ENCODE measurements at regions not wholly inside any gene's neighbourhood (a gene's known extent, or its start where the extent isn't known, plus 50 kb on each side); places are given as distances from the start of the nearest gene placed in this dataset.

DNA sequence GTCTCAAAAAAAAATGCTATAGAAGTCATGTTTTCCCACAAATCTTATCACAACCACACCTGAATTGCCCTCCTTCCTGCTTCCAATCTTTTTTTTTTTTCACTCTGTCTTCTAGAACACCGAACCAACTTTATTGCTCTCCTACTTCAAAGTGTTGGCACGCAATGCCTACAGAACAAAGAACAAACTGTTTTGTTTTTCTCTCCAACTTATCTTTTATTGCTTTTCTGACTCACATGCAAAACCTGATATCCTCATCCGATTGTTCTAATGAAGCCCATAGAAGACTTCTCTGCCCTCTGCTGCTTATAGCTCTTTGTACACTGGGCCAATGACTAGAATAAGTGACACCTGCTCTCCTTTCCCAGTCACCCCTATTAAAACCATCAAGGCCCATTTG lies 602.8 kb downstream of the EPHA4 start:
- no peak for DNase-seq (ENCODE audit: extremely low read depth in 1 of 2, low read depth in 1 of 2)

DNA sequence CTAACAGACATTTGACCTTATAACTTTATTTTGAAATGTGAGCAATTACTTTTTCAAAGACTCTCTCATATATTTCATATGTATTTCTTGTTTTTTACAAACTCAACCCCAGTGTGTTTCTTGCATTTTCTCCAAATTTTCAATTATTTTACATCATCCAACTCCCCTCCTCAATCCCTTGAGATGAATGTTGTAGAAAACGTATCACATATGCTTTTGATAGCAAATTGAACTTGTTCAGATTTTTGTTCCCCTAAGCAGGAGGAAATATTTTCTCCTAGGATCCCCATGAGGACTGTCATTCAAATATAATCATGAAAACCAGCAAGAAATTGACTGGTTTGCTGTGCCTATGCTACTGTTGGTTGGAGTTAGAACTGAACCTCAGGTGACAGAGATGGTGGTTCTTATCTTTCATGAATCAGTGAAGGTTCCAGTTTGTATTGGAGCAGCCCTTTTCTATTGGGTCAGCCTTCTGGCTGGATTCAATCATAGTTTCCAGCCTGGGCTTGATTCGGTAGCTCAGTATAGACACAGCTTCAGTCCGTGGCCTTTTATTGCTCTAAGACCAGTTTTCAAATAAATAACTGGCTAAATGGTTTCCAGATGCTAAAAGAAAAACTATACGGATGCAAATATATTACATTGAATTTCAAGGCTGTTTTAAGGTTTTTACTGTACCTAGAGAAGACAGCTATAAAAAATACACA lies 591.0 kb downstream of the EPHA4 start:
- no peak for DNase-seq (ENCODE audit: extremely low read depth in 1 of 2, low read depth in 1 of 2)

DNA sequence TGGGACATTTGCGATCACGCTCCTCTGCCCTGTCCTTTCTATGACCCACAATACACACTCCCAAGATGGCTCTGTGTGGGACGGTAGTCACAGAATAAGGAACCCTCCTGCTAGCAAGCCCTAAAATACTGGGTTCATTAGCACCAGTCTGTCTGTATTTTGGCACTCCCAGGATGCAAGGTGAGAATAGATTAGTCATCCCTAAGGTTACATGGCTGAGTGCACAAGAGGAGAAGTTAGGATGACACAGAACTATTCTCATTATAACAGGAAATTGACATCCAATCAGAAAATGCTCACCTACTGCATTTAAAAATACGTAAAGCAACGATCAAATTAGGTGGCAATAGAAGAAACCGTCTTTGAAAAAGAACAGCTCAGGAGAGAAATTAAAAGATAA lies 590.2 kb downstream of the EPHA4 start:
- DNase-seq (ENCODE audit: extremely low read depth in 1 of 2, low read depth in 1 of 2): no peak

DNA sequence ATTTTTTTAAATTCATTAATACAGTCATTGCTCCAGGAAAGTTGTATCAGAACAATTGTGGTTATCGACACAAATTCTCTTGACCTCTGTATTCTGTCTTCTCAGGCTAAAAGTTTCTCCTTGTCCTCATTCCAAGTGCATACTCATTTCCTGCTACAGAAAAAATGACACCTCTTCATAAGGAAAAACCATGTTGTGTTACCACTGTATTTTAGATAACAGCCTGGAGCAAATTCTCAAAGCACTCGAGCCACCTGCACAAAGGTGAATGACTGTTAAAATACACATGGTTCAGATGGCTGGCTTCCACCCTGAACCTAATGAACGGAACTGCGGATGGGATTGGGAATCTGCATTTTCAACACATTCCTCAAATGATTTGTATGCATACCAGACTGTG lies 586.5 kb downstream of the EPHA4 start:
- DNase-seq (ENCODE audit: extremely low read depth in 1 of 2, low read depth in 1 of 2): no peak

DNA sequence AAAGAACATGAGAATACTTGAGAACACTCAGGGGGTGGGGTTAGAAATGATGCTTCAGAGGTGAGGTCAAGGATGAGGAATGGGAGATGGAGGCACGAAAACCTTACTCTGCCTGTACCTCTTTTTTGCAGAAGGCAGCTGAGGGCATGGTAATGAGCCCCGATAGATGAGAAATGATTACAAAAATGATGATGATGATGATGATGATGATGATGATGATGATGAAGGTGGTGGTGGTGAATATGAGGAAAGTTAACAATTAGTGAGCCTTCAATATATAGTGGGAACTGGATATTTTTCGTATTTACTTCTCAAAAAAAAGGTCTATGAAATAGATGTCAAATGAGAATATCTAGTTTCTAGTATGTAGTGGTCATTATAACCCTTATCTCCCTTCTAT lies 584.3 kb downstream of the EPHA4 start:
- no peak for DNase-seq (ENCODE audit: extremely low read depth in 1 of 2, low read depth in 1 of 2)

DNA sequence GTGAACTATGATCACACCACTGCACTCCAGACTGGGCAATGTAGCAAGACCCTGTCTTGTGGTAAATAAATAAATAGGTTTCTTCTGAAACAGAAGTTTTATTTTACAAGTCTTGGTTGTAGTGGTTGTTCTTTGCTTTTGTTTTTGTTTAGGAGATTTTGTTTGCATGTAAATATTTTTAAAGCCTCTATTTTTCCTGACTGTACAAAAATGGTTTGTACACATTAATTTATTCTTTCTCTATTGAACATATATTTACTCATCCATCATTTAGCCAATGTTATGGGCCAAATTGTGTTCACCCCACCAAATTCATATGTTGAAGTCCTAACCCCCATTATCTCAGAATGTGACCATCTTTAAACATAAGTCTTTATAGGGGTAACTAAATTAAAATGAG lies 580.1 kb downstream of the EPHA4 start:
- DNase-seq (ENCODE audit: extremely low read depth in 1 of 2, low read depth in 1 of 2): no peak

DNA sequence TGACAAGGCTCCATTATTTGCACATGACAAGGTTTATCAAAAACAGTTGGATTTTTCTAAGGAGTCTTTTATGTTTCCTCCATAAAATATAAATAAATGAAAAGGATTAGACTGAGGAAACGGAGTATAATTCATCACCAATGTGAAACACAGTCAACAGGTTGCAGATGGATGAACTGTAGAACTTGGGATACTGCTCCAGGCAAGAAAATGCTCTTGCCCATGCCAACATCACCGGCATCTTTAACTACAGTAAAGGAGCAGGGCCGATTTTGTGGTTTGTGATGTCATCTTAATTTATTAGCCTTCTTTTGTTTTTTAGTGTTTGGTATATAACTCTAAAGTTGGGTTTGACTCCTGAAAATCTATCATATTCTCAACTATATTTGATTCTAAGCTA lies 577.3 kb downstream of the EPHA4 start:
- no peak for DNase-seq (ENCODE audit: extremely low read depth in 1 of 2, low read depth in 1 of 2)

DNA sequence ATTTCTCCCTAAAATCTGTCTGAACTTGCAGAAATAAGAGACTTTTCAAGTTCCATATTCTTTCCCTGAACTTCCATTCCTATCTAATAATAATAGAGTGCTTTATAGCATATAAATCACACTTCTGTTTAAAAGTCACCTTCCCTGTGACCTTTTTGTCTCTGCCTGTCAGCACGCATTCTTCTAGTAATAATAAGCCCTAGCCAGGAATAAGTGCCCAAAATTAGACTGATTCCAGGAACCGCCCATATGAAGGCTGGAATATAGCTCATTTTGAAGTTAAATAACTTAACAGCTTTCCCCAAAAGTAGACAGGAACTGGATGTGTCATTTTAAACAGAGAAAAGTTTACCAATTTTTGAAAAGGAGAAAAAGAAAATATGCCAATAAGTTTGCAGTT lies 576.5 kb downstream of the EPHA4 start:
- no peak for DNase-seq (ENCODE audit: extremely low read depth in 1 of 2, low read depth in 1 of 2)

DNA sequence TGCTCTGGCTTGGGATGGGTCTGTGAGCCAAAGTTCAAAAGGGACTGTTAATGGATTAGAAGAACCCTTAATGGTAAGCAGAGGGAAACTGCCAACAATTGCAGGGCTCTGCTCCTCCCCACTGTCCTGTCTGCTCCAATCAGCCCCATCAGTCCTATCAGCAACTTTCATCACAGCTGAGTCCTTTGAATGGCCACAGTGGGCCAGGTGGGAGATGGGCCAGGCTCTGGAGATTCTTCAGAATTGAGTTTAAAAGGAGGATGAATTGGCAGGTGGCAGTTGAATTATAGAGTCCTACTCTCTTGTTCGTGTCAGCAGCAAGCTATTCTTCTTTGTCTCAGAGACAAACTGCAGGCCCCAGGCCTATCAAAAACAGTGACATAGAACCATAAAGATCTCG lies 573.9 kb downstream of the EPHA4 start:
- no peak for DNase-seq (ENCODE audit: extremely low read depth in 1 of 2, low read depth in 1 of 2)

DNA sequence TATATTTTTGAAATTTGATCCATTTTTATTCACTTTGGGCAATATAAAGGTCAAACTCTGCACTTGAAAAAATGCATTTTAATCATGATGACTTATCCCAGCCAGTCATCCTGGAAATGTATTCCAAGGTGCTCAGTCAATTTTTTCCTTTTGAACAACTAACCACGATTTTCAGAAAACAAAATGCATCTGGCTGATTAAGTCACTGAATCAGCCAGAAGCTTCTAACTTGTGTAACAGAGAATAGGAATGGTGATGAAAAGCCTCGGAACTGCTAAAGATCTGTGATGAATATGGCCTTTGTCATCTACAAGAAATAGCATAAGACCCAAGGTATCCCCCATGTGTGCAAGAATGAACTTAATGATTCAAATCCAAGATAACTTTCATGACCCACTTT lies 572.7 kb downstream of the EPHA4 start:
- no peak for DNase-seq (ENCODE audit: extremely low read depth in 1 of 2, low read depth in 1 of 2)

DNA sequence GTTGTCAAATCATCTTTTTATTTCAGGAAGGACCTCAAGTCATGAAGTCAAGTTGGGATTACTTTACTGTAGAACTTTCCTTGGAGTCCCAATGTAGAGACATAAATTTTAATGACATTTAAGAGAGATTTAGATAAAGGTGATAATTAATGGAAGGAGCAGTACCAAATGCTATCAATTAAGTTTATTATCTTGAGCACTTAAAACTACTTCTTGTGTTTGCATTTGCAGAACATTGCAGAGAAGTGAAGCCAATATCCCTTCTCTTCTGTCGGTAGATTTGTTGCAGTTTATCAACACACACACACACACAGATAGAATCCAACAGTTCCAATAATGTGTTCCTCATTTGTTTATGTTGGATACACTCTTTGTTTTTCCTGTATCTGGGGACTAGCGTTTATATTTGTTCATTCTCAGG lies 570.7 kb downstream of the EPHA4 start:
- no peak for DNase-seq (ENCODE audit: extremely low read depth in 1 of 2, low read depth in 1 of 2)

DNA sequence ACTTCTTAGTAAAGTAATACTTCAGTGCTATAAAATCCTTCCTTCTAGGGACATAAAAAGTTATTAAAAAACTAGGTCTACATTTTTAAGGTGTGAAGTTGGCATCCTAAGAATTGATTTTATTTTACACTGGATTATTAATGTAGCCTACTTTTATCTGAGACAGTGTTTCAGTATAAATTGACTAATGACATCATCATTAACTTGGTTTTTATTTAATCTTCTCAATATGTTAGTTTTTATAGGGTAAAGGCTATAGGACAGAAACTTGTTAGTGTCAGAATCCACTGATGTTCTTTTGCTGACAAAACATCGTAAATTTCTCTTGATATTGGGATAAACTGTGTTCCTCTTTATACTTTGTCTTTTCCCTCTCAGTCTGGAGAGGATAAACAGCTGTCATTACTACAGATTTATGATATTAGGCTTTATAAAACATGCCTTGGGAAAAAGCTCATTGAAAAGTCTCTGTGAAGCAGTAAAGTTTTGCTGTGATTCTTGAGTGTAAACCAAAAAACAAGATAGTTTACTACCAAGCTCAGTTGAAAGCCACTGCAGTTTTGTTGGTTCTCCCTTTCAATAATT lies 569.9 kb downstream of the EPHA4 start:
- DNase-seq (ENCODE audit: extremely low read depth in 1 of 2, low read depth in 1 of 2): no peak

DNA sequence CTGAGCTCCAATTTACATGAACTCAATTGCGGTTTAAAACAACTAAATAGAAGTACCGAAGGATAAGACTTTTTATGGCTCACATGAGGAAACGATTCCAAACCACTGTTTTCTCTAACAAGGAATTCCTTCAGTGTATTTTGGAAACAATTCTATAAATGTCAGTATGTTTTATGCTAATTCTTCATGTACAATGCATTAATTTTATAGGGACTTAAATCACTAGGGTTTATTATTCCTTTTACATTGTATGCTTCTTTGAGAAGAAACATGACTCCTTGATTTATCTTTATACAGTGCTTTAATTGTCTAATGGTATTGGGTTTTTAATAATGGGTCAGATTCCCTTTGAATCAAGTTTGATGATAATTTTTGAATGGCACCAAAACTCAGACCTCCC lies 566.8 kb downstream of the EPHA4 start:
- DNase-seq (ENCODE audit: extremely low read depth in 1 of 2, low read depth in 1 of 2): no peak

DNA sequence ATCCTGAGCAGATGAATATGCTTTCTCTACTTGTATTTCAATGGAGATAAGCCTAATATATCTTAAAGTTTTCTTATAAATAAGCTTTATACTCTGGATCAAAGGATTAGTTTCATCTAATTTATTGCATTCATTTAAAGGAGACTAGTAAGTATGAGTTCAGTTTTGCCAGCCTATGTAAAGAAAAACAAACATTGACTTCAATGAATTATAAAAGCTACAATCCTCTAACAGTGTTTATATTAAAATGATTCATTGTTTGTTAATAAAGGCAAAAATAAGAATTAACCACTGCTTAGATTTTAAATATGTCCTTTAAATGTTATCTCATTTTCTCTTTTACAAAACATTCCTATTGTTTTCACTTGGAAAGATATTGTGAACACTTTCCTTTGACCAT lies 566.0 kb downstream of the EPHA4 start:
- DNase-seq (ENCODE audit: extremely low read depth in 1 of 2, low read depth in 1 of 2): no peak

DNA sequence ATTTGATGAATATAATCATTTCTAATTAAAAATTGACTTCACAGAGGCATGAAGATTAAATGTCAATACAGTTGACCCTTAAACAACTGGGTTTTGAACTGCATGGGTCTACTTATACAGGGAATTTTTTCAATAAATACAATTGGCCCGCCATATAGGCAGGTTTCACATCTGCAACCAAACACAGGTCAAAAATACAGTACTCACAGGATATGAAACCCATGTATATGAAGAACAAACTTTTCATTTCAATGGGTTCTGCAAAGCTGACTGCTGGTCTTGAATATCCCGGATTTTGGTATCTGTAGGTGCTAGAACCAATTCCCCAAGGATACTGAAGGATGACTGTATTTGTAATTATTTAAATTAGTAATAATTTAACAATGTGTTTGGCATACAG lies 555.6 kb downstream of the EPHA4 start:
- no peak for DNase-seq (ENCODE audit: extremely low read depth in 1 of 2, low read depth in 1 of 2)

DNA sequence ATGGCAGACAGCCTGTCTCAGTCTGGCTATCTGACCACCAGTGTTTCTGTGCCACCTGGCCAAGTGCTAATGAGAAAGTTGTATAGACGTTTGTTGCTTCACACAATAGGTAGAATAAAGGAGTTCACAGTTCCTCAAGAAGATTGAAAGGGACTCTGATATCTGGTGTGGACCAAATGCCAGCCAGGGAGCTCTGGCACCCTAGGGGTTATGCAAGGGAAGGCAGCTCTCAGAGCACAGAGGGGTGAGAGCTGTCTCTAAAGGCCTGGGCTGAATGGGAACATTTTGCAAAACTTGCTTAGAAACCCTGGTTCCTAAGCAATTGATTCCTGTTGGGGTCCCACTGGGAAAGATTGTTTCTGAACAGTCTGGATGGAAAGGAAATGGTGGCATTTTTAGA lies 553.8 kb downstream of the EPHA4 start:
- no peak for DNase-seq (ENCODE audit: extremely low read depth in 1 of 2, low read depth in 1 of 2)

DNA sequence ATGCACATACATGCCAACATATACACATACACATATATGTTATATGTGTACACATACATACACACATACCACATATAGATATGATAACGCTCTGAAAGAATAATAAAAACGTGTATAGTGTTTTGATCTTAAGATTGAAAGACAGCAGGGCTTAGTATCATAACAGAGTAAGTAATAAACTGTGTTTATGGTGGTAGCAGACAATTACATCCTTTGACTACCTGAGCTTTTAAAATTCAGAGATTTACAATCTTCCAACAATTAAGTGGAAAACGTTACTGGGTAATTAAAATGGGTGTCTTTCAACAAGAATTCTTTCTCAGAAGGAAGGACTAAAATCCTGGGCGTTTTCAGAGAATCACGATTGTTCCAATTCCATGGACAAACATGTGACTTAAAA lies 552.4 kb downstream of the EPHA4 start:
- DNase-seq (ENCODE audit: extremely low read depth in 1 of 2, low read depth in 1 of 2): no peak

DNA sequence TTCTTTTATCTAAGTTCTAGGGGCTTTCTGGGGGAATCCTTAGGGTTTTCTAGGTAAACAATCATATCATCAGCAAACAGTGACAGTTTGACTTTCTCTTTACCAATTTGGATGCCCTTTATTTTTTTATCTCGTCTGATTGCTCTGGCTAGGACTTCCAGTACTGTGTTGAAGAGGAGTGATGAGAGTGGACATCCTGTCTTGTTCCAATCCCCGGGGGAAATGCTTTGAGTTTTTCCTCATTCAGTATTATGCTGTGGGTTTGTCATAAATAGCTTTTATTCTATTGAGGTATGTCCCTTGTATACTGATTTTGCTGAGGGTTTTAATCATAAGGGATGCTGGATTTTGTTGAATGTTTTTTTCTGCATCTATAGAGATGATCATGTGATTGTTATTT lies 549.5 kb downstream of the EPHA4 start:
- no peak for DNase-seq (ENCODE audit: extremely low read depth in 1 of 2, low read depth in 1 of 2)

DNA sequence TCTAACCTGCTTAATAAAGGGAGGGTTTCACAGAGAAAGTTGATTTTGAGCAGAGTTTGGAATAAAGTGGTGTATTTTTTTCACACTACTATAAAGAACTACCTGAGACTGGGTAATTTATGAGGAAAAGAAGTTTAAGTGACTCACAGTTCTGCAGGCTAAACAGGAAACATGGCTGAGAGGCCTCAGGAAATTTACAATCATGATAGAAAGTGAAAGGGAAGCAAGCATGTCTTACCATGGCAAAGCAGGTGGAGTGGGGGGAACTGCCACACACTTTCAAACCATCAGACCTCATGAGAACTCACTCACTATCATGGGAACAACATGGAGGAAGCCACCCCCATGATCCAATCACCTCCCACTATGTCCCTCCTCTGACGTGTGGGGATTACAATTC lies 546.7 kb downstream of the EPHA4 start:
- no peak for DNase-seq (ENCODE audit: extremely low read depth in 1 of 2, low read depth in 1 of 2)

DNA sequence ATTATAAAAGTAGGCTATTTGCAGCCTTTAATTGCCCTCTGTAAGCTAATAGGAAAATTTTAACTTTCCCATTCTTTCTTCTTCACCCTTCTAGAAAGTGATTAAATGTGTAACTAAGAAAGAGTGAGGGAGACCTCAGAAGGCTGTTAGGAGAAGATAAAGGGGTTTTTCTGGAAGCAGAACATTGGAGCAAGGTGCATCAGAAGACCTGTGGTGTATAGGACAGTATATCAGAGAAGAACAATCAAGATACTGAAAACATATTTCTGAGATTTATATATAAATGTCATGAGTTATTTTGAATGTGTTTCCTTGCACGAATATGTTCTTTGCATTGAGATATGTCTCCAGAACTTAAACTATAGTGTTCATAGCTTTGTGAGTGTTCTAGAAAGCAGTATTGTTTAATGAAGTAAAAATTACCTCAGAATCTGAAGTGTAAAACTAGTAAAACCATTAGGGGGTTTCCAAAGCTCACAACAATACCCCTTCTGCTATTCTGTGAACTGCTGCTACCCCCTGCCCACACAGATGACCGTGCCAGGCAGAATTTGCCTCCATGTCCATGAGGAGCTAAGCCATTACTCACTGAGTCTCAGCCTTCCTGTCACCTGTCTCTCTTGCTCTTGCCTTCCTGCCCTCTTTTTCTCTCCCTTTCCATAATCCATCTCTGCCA lies 537.9 kb downstream of the EPHA4 start:
- DNase-seq (ENCODE audit: extremely low read depth in 1 of 2, low read depth in 1 of 2): no peak

DNA sequence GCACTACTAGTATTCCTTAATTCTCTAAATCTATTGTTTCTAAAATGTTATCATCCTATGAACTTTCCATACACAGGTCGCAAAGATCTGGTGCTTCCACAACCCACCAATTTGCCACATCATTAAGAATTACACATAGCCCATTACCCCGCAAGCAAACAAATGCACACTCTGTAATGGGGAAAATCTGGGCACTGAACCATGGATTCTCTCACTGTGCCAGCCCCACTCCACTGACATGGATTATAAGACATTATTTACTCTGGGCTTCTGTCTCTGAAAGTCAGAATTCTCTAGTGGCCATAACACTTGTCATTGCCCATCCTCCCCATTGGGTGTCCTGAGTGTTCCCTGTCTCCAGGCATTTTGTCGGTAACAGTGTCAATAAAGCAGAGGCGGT lies 537.1 kb downstream of the EPHA4 start:
- DNase-seq (ENCODE audit: extremely low read depth in 1 of 2, low read depth in 1 of 2): no peak

DNA sequence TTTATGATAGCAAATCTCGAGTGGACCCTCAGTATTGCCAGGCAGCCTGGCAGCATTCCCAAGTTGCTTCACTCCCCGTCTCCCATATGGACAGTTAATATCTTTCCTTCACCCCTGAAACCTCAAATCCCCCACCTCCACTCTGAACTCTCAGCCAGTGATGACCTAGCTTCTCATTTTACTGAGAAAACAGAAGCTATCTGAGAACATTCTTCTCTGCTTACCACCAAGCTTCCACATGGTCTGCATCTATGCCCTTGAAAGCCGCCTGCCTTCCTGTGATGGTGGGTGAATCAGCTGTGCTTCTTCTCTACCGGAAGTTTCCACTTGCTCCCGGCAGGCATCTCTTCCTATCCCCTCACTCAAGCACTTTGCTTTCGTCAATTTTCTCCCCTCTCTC lies 529.2 kb downstream of the EPHA4 start:
- no peak for DNase-seq (ENCODE audit: extremely low read depth in 1 of 2, low read depth in 1 of 2)

DNA sequence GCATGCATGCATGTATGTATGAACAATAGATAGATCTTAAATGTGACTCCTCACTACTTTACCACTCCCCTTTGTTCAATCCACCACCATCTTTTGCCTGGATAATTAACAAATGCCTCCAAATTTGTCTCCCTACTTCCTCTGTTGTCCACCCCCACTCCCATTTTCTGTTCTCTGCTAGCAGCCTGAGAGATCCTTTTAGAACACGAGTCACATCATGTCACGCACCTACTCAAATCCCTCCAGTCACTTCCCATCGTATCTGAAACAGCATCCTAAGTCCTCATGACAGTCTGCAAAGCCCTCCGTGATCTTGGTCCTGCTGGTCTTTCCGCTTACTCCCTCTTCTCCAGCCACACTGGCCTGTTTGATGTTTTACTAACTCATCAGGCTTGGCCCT lies 527.3 kb downstream of the EPHA4 start:
- no peak for DNase-seq (ENCODE audit: extremely low read depth in 1 of 2, low read depth in 1 of 2)
